Smooth muscle cell of the brain vasculature (primary cell): ENCODE measurements at regions not wholly inside any gene's neighbourhood (a gene's known extent, or its start where the extent isn't known, plus 50 kb on each side); places are given as distances from the start of the nearest gene placed in this dataset.

Source experiments
- DNase-seq: peaks from one replicate; pipeline ENCODE4 v3.0.0-alpha.2; 2012; ENCODE audit warnings: low read depth, low spot score

DNA sequence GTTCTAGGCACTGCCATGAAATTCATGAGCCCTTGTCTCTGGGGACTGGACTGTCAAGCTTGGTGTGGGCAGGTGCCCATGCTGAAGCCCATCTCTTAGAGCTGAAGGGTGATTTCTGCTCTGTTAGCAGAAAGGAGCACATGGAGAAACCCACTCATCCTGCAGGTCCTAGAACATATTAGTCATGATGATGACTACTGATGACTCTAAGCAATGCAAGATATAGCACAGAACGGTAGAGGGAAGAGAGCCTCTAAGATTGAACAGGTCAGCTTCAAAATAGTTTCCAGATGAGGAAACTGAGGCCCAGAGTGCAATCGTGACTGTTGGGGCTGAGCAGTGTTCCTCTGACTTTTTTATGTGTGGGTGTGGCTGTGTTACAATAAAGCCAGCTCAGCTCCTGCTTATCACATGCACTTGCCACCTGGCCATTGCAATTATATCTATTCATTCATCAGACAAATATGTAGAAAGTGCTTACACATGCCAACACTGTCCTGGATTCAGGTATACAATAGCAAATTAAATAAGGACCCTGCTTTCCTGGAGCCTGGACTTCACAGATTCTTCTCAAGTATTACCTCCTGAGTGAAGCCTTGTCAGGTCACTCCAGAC is 140.2 kb upstream of the BRINP1 start:
- no peak for DNase-seq

DNA sequence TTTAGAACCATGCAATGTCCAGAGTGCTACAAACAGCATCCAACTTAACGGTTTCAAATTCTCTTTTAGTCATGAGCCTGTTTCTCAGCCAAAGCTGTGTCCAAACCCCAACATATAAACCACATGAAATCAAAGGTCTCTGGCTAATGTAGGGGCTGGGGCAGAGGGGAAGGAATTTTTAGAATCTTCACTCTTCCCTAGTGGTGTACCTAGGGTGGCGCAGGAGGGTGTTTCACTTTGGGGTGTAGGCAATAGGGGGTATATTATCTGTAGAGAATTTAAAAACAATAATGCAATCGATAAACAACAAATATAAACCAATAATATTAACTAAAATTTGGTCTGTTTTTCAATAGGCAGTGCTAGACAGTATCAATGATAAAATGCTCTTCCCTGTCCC is 132.1 kb upstream of the BRINP1 start:
- no peak for DNase-seq

DNA sequence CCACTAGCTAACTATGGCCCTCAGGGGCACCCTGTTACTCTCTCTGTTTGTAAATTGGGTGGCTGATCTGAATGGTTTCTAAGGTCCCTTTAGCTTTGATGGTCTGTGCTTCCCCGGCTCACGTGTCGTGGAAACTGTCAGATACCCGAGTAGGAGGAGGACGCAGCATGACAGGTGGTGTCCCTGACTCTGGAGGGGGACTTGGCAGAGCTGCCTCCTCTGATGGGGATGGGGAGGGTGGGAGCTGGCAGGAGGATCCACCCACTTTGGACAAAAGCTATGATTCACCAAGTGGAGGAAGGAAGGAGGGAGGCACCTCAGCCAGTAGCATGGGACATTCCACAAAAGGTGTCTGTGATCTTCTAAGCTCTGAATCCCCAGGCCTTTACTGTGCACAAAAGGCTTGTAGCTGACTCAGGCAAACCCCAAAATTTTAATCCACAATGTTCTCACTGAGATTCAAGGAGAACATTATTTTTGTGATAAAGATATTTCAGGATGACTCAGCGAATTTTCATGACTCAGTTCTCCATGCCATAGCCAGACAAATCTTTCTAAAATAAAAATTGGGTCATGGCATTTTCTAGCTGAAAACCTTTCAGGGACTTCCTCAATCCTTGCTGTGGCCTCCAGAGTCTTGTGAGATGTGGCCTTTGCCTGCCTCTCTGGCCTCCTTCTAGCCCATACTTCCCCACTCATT is 131.0 kb upstream of the BRINP1 start:
- no peak for DNase-seq

DNA sequence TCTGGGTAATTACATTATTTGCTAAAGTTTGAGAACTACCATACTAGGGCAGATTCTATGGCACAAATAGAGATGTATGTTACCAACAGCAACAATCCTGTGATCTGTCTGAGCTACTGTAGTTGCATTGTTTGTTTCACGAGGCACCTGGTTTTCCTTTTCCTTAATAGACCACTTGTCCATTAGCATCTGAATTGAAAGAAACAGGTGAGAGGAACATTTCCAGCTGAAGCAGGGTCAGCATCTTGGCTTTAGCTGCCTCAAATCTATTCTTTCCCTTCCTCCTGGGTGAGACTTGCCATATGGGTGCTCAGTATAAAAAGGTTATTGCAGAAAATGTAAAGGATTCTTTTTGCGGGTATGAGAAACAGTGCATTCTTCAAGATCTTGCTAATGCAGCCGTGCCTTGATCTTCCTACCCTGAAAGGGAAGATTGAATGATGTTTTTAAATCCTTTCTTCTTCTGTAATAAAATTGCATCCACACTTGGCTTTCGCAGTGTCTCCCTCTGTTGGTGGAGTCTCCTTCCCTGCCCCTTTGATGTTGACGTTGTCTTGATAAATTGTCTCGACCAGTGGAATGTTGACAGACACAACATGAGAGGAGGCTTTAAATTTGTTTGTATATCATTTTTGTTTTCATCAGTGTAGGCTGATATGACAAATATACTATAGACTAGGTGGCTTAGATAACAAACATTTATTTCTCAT is 118.0 kb upstream of the BRINP1 start:
- no peak for DNase-seq

DNA sequence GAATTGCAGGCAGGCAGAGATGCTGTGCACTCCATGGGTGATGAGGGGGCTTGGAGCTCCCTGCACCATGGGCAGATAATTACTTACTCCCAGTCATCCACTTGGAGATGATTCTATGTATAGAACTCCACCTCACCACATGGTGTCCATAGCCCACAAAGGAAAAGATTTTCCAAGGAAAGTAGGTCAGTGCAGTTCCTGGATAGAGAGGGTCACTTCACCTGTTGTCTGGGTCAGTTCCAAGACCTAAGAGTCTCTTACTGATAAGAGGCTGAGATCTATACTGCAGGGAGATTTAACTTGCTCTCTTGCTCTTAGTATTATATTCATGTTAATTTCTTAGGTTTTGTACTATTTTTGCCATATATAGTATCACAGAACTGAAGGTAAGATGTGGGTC is 113.9 kb upstream of the BRINP1 start:
- DNase-seq, result no peak

DNA sequence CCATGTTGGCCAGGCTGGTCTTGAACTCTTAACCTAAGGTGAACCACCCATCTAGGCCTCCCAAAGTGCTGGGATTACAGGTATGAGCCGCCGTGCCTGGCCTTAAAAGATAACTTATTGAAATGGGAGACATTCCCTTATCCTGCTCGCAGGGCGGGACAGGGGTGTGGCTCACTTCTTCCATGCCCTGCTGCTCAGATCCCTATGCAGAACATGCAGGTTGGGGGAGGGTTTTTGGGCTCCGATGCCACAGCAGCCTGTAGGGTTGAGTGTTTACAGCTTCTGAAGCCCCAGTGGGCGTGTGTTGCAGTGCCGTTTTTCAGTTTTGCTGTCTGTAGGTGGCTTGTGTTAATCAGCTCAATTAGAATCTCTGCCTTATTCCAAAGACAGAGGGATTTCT is 108.0 kb upstream of the BRINP1 start:
- DNase-seq, result no peak

DNA sequence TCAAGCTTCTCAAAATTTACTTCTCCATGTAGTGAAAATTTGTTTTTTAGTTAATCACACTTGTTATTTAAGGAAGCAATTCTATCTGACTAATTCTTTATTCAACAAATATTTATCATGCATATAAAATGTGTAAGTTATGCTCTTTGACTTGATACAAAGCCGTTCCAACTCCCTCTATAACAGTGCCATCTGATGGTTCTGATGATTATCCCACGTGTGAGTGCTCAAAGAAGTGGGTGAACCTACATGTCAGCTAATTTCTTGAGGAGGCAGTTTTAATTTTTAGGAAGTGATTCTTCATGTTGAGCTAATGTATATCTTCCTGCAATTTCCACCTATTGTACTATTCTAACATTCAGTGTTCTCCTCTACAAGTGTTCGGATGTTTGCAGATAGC is 88.8 kb upstream of the BRINP1 start:
- no peak for DNase-seq

DNA sequence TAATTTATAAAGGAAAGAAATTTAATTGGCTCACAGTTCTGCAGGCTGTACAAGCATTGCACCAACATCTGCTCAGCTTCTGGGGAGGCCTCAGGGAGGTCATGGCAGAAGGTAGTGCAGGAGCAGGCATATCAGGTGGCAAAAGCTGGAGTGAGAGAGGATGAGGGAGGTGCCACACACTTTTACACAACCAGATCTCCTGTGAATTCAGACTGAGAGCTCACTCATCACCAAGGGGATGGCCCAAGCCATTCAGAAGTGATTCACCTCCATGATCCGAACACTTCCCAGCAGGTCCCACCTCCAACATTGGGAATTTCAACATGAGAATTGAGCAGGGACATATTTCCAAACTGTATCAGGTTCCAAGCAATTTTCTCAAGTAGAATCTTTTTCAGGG is 84.7 kb upstream of the BRINP1 start:
- DNase-seq, result no peak

DNA sequence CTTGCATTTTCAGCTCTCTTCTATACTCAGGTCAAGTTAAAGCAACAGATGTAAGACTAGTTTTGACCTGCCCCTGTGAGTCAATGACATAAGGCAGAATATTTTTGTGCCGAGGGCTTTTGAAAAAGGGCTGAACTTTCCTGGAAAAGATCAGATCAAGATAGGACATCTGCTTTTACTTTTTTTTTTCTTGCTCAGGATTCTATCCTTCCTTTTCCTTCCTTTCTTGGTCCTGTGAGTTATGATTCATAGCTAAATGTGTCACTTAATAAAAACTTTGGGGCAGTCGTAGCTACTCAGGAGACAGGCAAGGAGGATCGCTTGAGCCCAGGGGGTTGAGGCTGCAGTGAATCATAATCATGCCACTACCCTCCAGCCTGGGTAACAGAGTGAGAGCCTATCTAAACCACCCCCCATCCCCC is 84.3 kb upstream of the BRINP1 start:
- no peak for DNase-seq

DNA sequence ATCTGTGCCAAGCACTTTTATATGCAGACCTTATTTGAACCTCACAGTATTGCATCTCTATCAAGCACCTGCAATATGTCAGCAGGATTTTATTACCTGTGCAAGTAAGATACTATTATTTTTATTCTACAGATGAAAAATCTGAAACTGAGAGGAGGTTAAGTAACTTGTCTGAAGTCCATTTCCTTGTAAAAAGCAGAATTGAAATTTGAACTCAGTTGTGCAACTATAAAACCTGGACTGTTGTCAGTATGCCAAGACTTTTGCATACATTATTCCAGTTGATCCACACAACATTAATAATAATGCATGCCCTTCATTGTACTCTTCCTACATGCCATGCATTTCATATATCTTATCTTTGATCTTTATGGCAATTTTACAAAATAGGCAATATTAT is 82.2 kb upstream of the BRINP1 start:
- DNase-seq, result no peak

DNA sequence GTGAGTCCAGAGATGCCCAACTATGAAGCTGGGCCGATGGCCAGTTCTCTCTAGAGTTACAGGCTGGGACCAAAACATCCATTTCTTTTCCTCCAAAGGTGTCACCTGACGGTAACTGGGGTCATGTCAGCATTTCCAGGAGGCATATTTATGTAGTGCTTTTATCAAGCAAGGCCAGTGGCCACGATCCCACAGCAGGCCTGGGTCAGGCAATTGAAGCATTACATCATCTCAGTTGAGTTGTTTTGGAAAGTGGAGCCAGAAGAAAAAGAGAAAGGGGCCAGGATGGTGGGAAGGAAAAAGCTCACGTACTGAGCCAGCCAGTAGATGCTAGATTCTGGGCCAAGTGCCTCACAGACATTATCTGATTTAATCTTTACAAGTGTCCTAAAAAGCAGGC is 73.9 kb upstream of the BRINP1 start:
- no peak for DNase-seq

DNA sequence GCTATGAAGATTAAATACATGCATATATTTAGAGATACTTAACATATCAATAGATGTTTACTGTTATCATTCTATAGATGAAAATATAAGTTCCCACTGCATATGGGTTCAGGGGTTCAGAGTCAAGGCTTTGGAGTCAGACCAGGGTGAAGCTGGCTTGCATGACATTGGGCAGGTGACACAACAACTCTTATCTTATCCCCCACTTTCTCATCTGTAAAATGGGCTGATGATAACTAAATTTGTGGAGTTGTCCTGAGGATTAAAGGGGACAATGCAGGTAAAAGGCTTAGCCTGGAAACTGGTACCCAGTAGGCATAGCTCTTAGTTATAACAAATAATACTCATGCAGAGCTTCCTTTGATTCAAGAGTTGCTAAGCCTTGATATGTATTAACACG is 72.6 kb upstream of the BRINP1 start:
- DNase-seq, result no peak

DNA sequence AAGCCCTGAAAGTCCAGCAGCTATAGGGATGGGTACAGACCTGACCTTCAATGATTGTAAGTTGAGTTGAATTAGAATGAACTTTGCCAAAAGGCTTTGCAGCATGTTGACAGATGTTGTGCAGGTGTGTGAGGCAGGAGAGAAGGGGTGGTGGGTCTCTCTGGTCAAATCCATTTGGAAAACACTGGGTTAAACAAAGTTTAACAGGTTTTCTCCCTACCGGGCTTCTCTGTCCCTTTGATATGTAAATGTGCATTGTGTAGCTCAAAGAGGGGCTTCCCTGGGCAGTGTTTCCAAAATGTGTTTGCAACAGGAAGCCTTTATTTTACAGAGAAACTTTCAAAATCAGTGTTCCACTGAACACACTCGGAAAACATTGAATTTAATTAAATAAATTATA is 72.1 kb upstream of the BRINP1 start:
- DNase-seq, result no peak

DNA sequence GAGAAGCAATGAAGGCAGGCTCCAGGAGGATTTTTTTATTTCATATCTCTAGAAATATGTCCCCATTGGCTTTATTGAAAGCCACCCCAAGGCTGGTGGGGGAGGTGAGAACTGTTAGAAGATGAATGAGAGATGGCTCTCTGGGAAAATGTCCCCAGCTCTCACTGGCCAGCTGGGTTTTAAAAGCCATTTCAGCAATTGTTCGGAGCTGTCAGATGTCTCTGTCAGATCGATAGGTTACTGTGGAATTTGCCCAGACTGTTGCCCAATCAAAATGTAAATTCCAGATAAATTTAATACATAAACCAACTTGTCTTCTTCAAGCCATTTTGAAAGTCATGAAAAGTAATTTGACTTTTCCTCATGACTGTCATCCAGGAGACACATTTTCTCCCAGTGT is 67.0 kb upstream of the BRINP1 start:
- no peak for DNase-seq

DNA sequence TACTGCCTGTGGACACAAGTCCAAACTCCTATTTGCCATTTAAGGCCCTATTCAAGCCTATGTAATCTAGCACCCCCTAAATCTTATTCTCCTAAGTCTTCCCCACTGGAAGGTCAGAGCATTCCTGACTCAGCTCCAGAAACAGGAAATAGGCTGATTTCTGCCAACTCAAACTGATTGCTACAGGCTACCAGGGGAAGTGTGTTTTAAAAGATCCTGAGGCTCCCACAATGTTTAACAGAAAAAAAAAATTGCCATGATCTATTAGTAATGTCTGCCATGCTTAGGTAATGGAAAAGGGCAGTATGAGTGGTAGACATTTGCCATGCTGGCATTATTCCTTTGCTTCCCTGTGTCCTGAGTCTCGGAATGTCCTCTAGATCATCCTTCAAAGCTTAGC is 65.8 kb upstream of the BRINP1 start:
- DNase-seq, result no peak

DNA sequence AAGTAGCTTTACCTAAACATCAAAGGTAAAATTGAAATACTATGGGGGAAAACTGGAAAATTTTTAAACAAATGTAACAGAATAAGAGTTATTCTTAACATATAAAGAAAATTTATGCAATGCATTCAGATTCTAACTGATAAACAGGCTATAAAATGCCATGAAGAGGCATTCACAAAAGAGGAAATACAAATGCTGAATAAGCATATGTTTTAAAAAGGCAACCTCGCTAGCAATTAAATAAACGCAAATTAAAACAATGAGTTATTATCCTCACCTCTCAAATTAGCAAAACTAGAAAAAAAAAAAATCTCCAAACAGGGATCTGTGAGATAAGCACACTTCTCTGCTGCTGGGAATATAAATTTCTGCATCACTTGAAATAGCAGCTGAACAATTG is 63.2 kb upstream of the BRINP1 start:
- DNase-seq, result no peak

DNA sequence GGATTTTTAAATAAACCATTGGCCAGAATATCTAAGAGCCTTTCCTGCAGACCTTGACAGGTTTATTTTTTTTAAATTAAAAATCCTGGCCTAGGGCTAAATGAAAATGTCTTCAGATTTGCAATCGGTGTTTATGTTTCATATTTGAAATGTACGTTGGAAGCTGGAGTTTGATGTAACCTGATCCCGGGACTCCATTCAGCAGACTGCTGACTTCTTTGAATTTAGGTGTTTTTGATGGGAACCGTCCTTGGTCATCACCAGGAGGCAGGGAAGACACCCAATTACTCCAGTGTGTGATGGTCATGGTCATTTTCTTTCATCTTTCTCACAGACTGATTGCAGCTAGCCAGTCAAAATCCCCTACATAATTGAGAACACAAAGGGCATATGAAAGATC is 60.1 kb upstream of the BRINP1 start:
- DNase-seq, result no peak

DNA sequence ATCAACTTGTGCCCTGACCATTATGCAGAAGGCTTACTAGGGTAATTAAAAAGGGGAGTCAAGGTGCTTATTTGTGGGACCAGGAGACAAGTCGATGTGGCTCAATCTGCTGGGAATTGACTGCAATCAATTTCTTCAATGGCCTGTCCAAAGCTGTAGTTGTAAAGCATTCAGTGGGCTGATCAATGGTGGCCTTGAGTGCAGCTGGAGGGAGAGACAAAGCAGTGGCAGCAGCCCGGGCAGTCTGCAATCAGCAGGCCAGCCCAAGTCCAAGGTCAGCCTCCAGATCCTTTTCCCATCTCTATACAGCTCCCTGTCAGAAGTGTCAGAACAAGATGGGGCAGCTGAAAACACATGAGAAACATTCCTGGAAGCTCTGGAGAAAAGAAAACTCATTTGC is 51.0 kb upstream of the BRINP1 start:
- DNase-seq, result no peak
